ENCODE measurements at regions not wholly inside any gene's neighbourhood (a gene's known extent, or its start where the extent isn't known, plus 50 kb on each side); places are given as distances from the start of the nearest gene placed in this dataset.

- H3K4me3 ChIP-seq (ENCODE audit: low read depth, low read length): no peak overlapping the region
- no peak for TF ChIP-seq CTCF (conservative IDR thresholded peaks at IDR 0.05; ENCODE audit: low read depth, low read length)
- no peak for DNase-seq (ENCODE audit: low read depth)
Measured at GRCh38 chr17:34832376-34832775, 128.9 kb downstream of the CCT6B start.

GRCh38 chr17:34827008-34827407 is 134.3 kb downstream of the CCT6B start:
- TF ChIP-seq CTCF (conservative IDR thresholded peaks at IDR 0.05; ENCODE audit: low read depth, low read length): no peak
- DNase-seq (ENCODE audit: low read depth): no peak
- H3K4me3 ChIP-seq (ENCODE audit: low read depth, low read length): no peak overlapping the region

- H3K4me3 ChIP-seq (ENCODE audit: low read depth, low read length): no peak overlapping the region
- DNase-seq (ENCODE audit: low read depth): no peak
- no peak for TF ChIP-seq CTCF (conservative IDR thresholded peaks at IDR 0.05; ENCODE audit: low read depth, low read length)
Measured at GRCh38 chr17:34826332-34826731, 134.9 kb downstream of the CCT6B start.

- DNase-seq (ENCODE audit: low read depth): no peak
- TF ChIP-seq CTCF (conservative IDR thresholded peaks at IDR 0.05; ENCODE audit: low read depth, low read length): no peak
- no peak overlapping the region for H3K4me3 ChIP-seq (ENCODE audit: low read depth, low read length)
Measured at GRCh38 chr17:34825884-34826283, 135.4 kb downstream of the CCT6B start.

GRCh38 chr17:34825102-34825501 is 136.2 kb downstream of the CCT6B start:
- no peak overlapping the region for H3K4me3 ChIP-seq (ENCODE audit: low read depth, low read length)
- TF ChIP-seq CTCF (conservative IDR thresholded peaks at IDR 0.05; ENCODE audit: low read depth, low read length): no peak

GRCh38 chr17:34823023-34823422 is 138.2 kb downstream of the CCT6B start:
- TF ChIP-seq CTCF (conservative IDR thresholded peaks at IDR 0.05; ENCODE audit: low read depth, low read length): no peak

More at GRCh38 chr17:34825102-34825501, 136.2 kb downstream of the CCT6B start:
- no peak for DNase-seq (ENCODE audit: low read depth)

GRCh38 chr17:34822007-34822739 is 139.1 kb downstream of the CCT6B start:
- TF ChIP-seq CTCF (conservative IDR thresholded peaks at IDR 0.05; ENCODE audit: low read depth, low read length): no peak
- no peak overlapping the region for H3K4me3 ChIP-seq (ENCODE audit: low read depth, low read length)
- no peak for DNase-seq (ENCODE audit: low read depth)

More at GRCh38 chr17:34823023-34823422, 138.2 kb downstream of the CCT6B start:
- DNase-seq (ENCODE audit: low read depth): no peak
- no peak overlapping the region for H3K4me3 ChIP-seq (ENCODE audit: low read depth, low read length)

Data from epithelial cell of proximal tubule (primary cell).